Hepatocyte (in vitro differentiated cells): ENCODE measurements at regions not wholly inside any gene's neighbourhood (a gene's known extent, or its start where the extent isn't known, plus 50 kb on each side); places are given as distances from the start of the nearest gene placed in this dataset.

Experiments used
- CTCF ChIP-seq: fragments of 200-600 bp; sonication (generic); IDR thresholded peaks from 2 replicates; pipeline ENCODE4 v1.5.1; 2016; ENCODE audit warnings: antibody characterized with exemption, mild to moderate bottlenecking; ENCODE audit not compliant: poor library complexity
- EZH2 ChIP-seq: fragments of 200-600 bp; sonication (generic); IDR thresholded peaks from 2 replicates; pipeline ENCODE4 v1.6.1; 2016; ENCODE audit warnings: antibody characterized with exemption, mild to moderate bottlenecking, borderline replicate concordance

GRCh38 chr1:4270651-4271337, 370.7 kb upstream of the C1orf174 start:
- TF ChIP-seq EZH2, result no peak
- TF ChIP-seq CTCF, result no peak
